SU-DHL-6 (cell line): ENCODE measurements at regions not wholly inside any gene's neighbourhood (a gene's known extent, or its start where the extent isn't known, plus 50 kb on each side); places are given as distances from the start of the nearest gene placed in this dataset.

Experiments
- H2AFZ ChIP-seq: fragments of 200-600 bp; sonication (generic); 2 replicates; pipeline ENCODE4 v1.6.1; 2014; ENCODE audit warnings: low read depth, mild to moderate bottlenecking, moderate library complexity, mixed read lengths, antibody characterized with exemption, low read length; ENCODE audit not compliant: severe bottlenecking
- H3F3A ChIP-seq: fragments of 200-600 bp; shearing (Covaris generic); 2 replicates; pipeline ENCODE4 v1.6.0; 2016; ENCODE audit warnings: antibody characterized with exemption, mild to moderate bottlenecking; ENCODE audit not compliant: insufficient read depth
- H3K27ac ChIP-seq: fragments of 200-600 bp; sonication (generic); 2 replicates; pipeline ENCODE4 v1.5.1; 2016; ENCODE audit warnings: low read depth, mild to moderate bottlenecking, low read length, moderate library complexity, mixed read lengths
- H3K27me3 ChIP-seq: fragments of 200-600 bp; sonication (generic), shearing (Covaris generic); 2 replicates; pipeline ENCODE4 v1.6.0; 2014; ENCODE audit warnings: mild to moderate bottlenecking, low read length
- H3K36me3 ChIP-seq: fragments of 200-600 bp; sonication (generic); 2 replicates; pipeline ENCODE4 v1.6.1; 2014; ENCODE audit warnings: mild to moderate bottlenecking, low read length, mixed read lengths
- H3K4me2 ChIP-seq: fragments of 300-600, 200-600 bp; shearing (Covaris generic), sonication (generic); 2 replicates; pipeline ENCODE4 v1.6.0; 2014; ENCODE audit warnings: low read length, low read depth, mild to moderate bottlenecking; ENCODE audit not compliant: poor library complexity, severe bottlenecking
- H3K4me3 ChIP-seq: fragments of 200-600 bp; sonication (generic); 2 replicates; pipeline ENCODE4 v1.5.1; 2014; ENCODE audit warnings: antibody characterized with exemption, low read length, mild to moderate bottlenecking, mixed read lengths; ENCODE audit not compliant: insufficient read depth, poor library complexity, severe bottlenecking
- H3K79me2 ChIP-seq: fragments of 200-600 bp; sonication (generic); 2 replicates; pipeline ENCODE4 v1.6.1; 2014; ENCODE audit warnings: mild to moderate bottlenecking, low read length, moderate library complexity; ENCODE audit not compliant: insufficient read depth
- H3K9ac ChIP-seq: fragments of 200-600 bp; sonication (generic); 2 replicates; pipeline ENCODE4 v1.7.0; 2014; ENCODE audit warnings: mild to moderate bottlenecking, low read length
- H3K9me2 ChIP-seq: fragments of 200-600 bp; sonication (generic); replicated peaks from 2 replicates; pipeline ENCODE4 v1.6.1; 2014; ENCODE audit warnings: low read length; ENCODE audit not compliant: insufficient read depth
- H3K9me3 ChIP-seq: fragments of 200-600 bp; sonication (generic); 2 replicates; pipeline ENCODE4 v1.6.1; 2014; ENCODE audit warnings: low read length, mixed read lengths; ENCODE audit not compliant: insufficient read depth
- H4K20me1 ChIP-seq: fragments of 200-600 bp; sonication (generic); 2 replicates; pipeline ENCODE4 v1.6.1; 2014; ENCODE audit warnings: low read depth, mild to moderate bottlenecking, antibody characterized with exemption, low read length, moderate library complexity, mixed read lengths
- CTCF ChIP-seq: fragments of 200-600 bp; sonication (generic); IDR thresholded peaks from one replicate; pipeline ENCODE4 v1.5.1; 2017; ENCODE audit warnings: antibody characterized with exemption, mild to moderate bottlenecking, low read length, moderate library complexity; ENCODE audit not compliant: insufficient read depth, poor library complexity, severe bottlenecking
- EZH2phosphoT487 ChIP-seq: fragments of 200-600 bp; sonication (generic), shearing (Covaris generic); conservative IDR thresholded peaks from 2 replicates; pipeline ENCODE4 v1.6.1; 2018; ENCODE audit warnings: mild to moderate bottlenecking, antibody characterized with exemption, low read length, moderate library complexity, mixed read lengths

- Histone ChIP-seq H3K9ac (no peak overlapping the region), H3K27me3 (no peaks in the 10 kb centered on the region), H3K36me3 (no peaks in the 10 kb centered on the region), H4K20me1 (no peaks in the 10 kb centered on the region), H3K4me3 (no peak overlapping the region), H3F3A (no peaks in the 10 kb centered on the region), H3K4me2 (no peak overlapping the region), H2AFZ (no peak overlapping the region), H3K9me2 (no peaks in the 10 kb centered on the region), H3K27ac (no peak overlapping the region), H3K79me2 (no peaks in the 10 kb centered on the region), H3K9me3 (no peaks in the 10 kb centered on the region)
- TF ChIP-seq CTCF (no peak), EZH2phosphoT487 (no peak)
Measured at GRCh38 chr2:63740020-63740419, 101.7 kb upstream of the UGP2 start.

- Histone ChIP-seq H4K20me1 (no peaks in the 10 kb centered on the region), H3K9me3 (no peaks in the 10 kb centered on the region), H3F3A (no peaks in the 10 kb centered on the region), H3K27me3 (no peaks in the 10 kb centered on the region), H3K36me3 (no peaks in the 10 kb centered on the region), H3K9me2 (no peaks in the 10 kb centered on the region), H3K9ac (no peak overlapping the region), H2AFZ (no peak overlapping the region), H3K79me2 (no peaks in the 10 kb centered on the region), H3K4me2 (no peak overlapping the region), H3K27ac (no peak overlapping the region), H3K4me3 (no peak overlapping the region)
- no peak for TF ChIP-seq CTCF
- TF ChIP-seq EZH2phosphoT487: no peak
Measured at GRCh38 chr2:63740943-63741342, 100.8 kb upstream of the UGP2 start.

- H3K9ac ChIP-seq: no peak overlapping the region
- no peaks in the 10 kb centered on the region for H4K20me1 ChIP-seq
- no peaks in the 10 kb centered on the region for H3K36me3 ChIP-seq
- H3K4me3 ChIP-seq: no peak overlapping the region
- H3K9me3 ChIP-seq: no peaks in the 10 kb centered on the region
- TF ChIP-seq CTCF (no peak), EZH2phosphoT487 (no peak)
- H3K4me2 ChIP-seq: no peak overlapping the region
- no peak overlapping the region for H2AFZ ChIP-seq
- no peaks in the 10 kb centered on the region for H3K27me3 ChIP-seq
- no peaks in the 10 kb centered on the region for H3K79me2 ChIP-seq
- no peaks in the 10 kb centered on the region for H3K9me2 ChIP-seq
- no peak overlapping the region for H3K27ac ChIP-seq
- H3F3A ChIP-seq: no peaks in the 10 kb centered on the region
Measured at GRCh38 chr2:63741884-63742579, 99.7 kb upstream of the UGP2 start.
